MCF 10A (cell line): ENCODE measurements at regions not wholly inside any gene's neighbourhood (a gene's known extent, or its start where the extent isn't known, plus 50 kb on each side); places are given as distances from the start of the nearest gene placed in this dataset.

Experiments
- BruUV-seq: library from RNA; stranded (reverse); fragments of 400-500 nt; replicated peaks from 2 replicates; lab custom pipeline; 2021; lab: Mats Ljungman, UMichigan
- CTCF ChIA-PET: fragments of 300-600 bp; sonication (Branson Sonifier 250); formaldehyde crosslinking; extraction: SDS; loops from one replicate; lab custom pipeline; 2021; ENCODE audit warnings: antibody characterized with exemption, inconsistent platforms; lab: Yijun Ruan, JAX
- POLR2A ChIA-PET: fragments of 300-600, 350-650 bp; sonication (Branson Sonifier 250); formaldehyde crosslinking; extraction: SDS; loops from one replicate; lab custom pipeline; 2020; ENCODE audit warnings: antibody characterized with exemption, inconsistent platforms; lab: Yijun Ruan, JAX
- DNase-seq: peaks from one replicate; pipeline ENCODE4 v3.0.0-alpha.2; 2018; ENCODE audit not compliant: unreplicated experiment
- H3K27ac Mint-ChIP-seq: one replicate; pipeline ENCODE4 v1.8.0; 2022; ENCODE audit warnings: mild to moderate bottlenecking, low read depth, mixed read lengths; ENCODE audit not compliant: unreplicated experiment
- H3K27me3 Mint-ChIP-seq: one replicate; pipeline ENCODE4 v1.8.0; 2022; ENCODE audit warnings: mixed read lengths; ENCODE audit not compliant: insufficient read depth, unreplicated experiment
- H3K36me3 Mint-ChIP-seq: one replicate; pipeline ENCODE4 v1.8.0; 2022; ENCODE audit warnings: mild to moderate bottlenecking, moderate library complexity, mixed read lengths; ENCODE audit not compliant: insufficient read depth, unreplicated experiment
- H3K4me1 Mint-ChIP-seq: one replicate; pipeline ENCODE4 v1.8.0; 2022; ENCODE audit warnings: mixed read lengths; ENCODE audit not compliant: insufficient read depth, unreplicated experiment
- H3K4me3 Mint-ChIP-seq: one replicate; pipeline ENCODE4 v1.8.0; 2022; ENCODE audit warnings: mild to moderate bottlenecking, moderate library complexity, mixed read lengths; ENCODE audit not compliant: unreplicated experiment
- H3K9me3 Mint-ChIP-seq: one replicate; pipeline ENCODE4 v1.8.0; 2022; ENCODE audit warnings: mixed read lengths; ENCODE audit not compliant: unreplicated experiment
- CTCF ChIP-seq: fragments of 200-600 bp; IDR thresholded peaks from one replicate; pipeline ENCODE4 v1.8.0; 2022; ENCODE audit warnings: antibody characterized with exemption, mild to moderate bottlenecking; ENCODE audit not compliant: unreplicated experiment
- intact Hi-C: fragments of 100-400 bp; cut with micrococcal nuclease; formaldehyde crosslinking; loops from 2 replicates; pipeline ENCODE4 v1.14.1; 2022

- H3K36me3 Mint-ChIP-seq: no peaks in the 10 kb centered on the region
- TF ChIP-seq CTCF: no peak
- H3K27ac Mint-ChIP-seq: no peak overlapping the region
- ChIA-PET CTCF (no interaction called here), POLR2A (interaction anchor here (0.6 kb wide), 1 partner anchor 273 kb away, joined by 3 read pairs; no protein-coding TSS in a partner anchor)
- H3K4me3 Mint-ChIP-seq: no peak overlapping the region
- no peaks in the 10 kb centered on the region for H3K27me3 Mint-ChIP-seq
- intact Hi-C loops: no loop called here
- no peaks in the 10 kb centered on the region for H3K4me1 Mint-ChIP-seq
- DNase-seq: no peak
- H3K9me3 Mint-ChIP-seq: peaks cover 11% of the 10 kb centered on the region
- no TSS peak for BruUV-seq
Measured at GRCh38 chr2:16851126-16851525, 185.5 kb upstream of the CYRIA start.

GRCh38 chr2:16840496-16841172 is 175.0 kb upstream of the CYRIA start:
- ChIA-PET CTCF (interaction anchor here (0.6 kb wide), 1 partner anchor 47 kb away, joined by 3 read pairs; no protein-coding TSS in a partner anchor), POLR2A (no interaction called here)
- H3K27ac Mint-ChIP-seq: no peak overlapping the region
- peaks cover 31% of the 10 kb centered on the region for H3K9me3 Mint-ChIP-seq
- TF ChIP-seq CTCF: no peak
- no peaks in the 10 kb centered on the region for H3K4me1 Mint-ChIP-seq
- BruUV-seq: no TSS peak
- no peaks in the 10 kb centered on the region for H3K36me3 Mint-ChIP-seq
- no peak for DNase-seq
- intact Hi-C loops: no loop called here
- H3K4me3 Mint-ChIP-seq: no peak overlapping the region
- H3K27me3 Mint-ChIP-seq: no peaks in the 10 kb centered on the region

- no peak overlapping the region for H3K27ac Mint-ChIP-seq
- no peak for TF ChIP-seq CTCF
- DNase-seq: no peak
- intact Hi-C loops: no loop called here
- no peaks in the 10 kb centered on the region for H3K36me3 Mint-ChIP-seq
- POLR2A ChIA-PET: no interaction called here
- CTCF ChIA-PET: no interaction called here
- no peaks in the 10 kb centered on the region for H3K27me3 Mint-ChIP-seq
- H3K4me3 Mint-ChIP-seq: no peak overlapping the region
- no TSS peak for BruUV-seq
- H3K9me3 Mint-ChIP-seq: peaks cover 20% of the 10 kb centered on the region
- H3K4me1 Mint-ChIP-seq: no peaks in the 10 kb centered on the region
Measured at GRCh38 chr2:16832910-16833309, 167.3 kb upstream of the CYRIA start.

- H3K9me3 Mint-ChIP-seq: peaks cover 17% of the 10 kb centered on the region
- H3K27ac Mint-ChIP-seq: no peak overlapping the region
- no peaks in the 10 kb centered on the region for H3K27me3 Mint-ChIP-seq
- H3K4me1 Mint-ChIP-seq: no peaks in the 10 kb centered on the region
- no peaks in the 10 kb centered on the region for H3K36me3 Mint-ChIP-seq
- POLR2A ChIA-PET: interaction anchor here (0.6 kb wide), 1 partner anchor 17 kb away, joined by 3 read pairs; no protein-coding TSS in a partner anchor
- BruUV-seq: no TSS peak
- intact Hi-C loops: no loop called here
- CTCF ChIA-PET: interaction anchor here (0.7 to 1.5 kb wide), 4 partner anchors 55 to 628 kb away, joined by 3 to 4 read pairs (median 3); no protein-coding TSS in a partner anchor
- no peak overlapping the region for H3K4me3 Mint-ChIP-seq
- TF ChIP-seq CTCF: no peak
- DNase-seq: peak; percentile 13
Measured at GRCh38 chr2:16828828-16829160, 163.2 kb upstream of the CYRIA start.
